NCI-H1930 (cell line): ENCODE measurements at regions not wholly inside any gene's neighbourhood (a gene's known extent, or its start where the extent isn't known, plus 50 kb on each side); places are given as distances from the start of the nearest gene placed in this dataset.
"Not testable (repeated sequence)": the region's sequence is repeated elsewhere in the genome, so short reads cannot be mapped to it uniquely, and the experiment has no call there.

Source experiments
- DNase-seq, 2 experiments: peaks; one replicate each; lab custom pipeline; 2025; lab: John Stamatoyannopoulos, UW

DNA sequence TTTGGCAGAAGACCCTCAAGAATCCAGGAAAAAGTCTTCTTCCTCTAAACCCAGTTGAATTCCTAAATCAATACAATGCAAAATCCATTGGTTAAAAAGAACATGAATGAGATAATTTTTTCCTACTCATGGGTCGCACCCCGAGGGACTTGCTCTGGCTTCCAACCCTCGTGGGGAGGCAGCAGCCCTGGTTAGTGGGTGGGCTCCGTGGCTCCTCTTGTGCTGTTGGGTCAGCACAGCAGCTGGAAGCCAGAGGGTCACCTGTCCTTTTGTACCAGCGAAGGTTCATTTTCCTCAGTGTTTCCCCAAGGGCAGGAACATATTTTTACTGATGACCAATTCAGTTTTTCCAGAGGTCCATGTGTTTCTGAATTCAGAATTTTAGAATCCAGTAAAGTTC is 120.6 kb upstream of the S1PR3 start:
- no peak for DNase-seq

DNA sequence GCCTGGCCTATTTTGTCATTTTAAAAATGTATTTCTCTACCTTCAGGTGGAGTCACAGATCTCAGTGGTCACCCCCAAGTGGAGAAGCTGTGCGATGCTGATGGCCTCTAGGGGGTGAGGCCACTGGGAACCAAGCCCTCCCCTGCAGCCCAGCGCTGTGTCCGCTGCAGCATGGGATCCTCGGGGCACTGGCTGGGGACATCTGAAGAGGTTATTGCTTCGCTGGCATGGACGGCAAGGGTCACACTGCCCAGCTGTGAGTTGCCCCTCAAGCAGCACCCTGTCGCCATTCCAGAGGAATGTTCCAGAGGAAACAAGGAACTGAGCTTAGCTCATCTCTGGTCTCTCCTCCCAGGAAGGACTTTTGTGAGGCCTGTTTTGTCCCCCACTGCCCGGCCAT is 119.6 kb upstream of the S1PR3 start:
- DNase-seq = no peak

DNA sequence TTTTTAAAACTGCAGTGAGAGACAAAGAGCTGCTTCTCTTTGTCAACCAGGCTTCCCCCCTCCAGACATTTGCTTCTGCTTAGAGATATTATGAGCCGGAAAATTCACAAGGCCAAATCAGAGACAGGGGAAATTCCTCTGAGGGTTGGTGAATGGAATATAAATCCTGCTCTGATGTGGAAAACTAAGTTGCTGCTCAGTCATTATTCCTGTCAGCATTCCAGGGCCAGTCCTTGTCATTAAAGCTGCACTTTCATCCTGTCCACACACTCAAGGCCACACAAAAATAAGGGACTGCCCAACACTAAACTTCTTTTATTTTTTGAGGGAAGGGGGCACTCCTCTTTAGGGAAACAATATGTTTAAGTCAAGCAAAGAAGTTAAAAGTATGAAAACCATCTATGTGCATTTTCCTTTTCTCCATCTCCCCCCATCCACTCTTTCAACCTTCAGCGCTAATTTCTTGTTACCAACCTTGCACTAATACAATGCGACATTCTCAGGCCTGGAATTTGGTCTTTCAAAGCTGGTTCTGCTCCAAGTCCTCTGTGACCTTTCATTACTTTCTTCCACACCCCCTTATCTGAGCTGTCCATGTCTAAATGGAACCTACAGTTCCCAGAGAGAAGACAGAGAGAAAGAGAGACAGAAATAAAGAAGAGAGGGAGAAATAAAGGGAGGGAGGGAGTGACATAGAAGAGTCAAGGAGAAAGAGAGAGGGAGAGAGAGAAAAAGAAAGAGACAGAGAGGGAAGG is 118.9 kb upstream of the S1PR3 start:
- no peak for DNase-seq

DNA sequence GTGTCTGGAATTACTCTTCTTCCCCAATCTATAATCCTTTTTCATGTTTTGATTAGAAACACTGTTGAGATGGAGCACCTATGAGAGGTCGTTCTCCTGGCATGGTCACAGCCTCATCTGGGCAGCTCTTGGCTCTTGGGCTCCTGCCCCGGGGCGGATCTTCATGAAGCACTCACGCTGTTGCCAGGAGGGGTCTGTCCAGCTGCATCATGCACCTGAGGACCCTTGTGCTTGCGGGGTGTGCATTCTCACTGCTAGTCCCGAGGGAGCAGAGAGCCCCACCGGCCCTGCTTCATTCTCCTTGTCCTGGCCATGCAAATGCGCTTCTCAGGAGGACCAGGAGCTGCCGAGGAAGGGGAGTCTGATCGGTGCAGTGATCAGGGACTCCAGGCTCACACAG is 117.6 kb upstream of the S1PR3 start:
- DNase-seq = no peak

DNA sequence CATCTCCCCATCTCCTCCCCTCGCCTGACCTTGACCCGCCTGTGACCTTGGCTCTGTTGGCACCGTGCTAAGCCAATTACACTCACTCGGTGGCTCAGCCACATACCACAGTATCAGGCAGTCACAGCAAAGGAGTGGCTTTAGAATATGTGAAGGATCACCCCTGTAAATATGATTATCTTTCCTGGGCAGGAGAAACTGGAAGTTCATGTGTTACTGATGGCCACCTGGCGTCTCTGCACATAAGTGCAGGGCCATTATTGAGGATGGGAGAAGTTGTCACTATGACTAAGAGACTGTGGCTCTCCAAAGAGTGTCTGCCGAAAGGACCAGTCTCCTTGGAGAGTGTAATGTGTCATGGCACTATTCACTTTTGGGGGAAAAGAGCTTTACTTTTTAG is 116.9 kb upstream of the S1PR3 start:
- DNase-seq = no peak

DNA sequence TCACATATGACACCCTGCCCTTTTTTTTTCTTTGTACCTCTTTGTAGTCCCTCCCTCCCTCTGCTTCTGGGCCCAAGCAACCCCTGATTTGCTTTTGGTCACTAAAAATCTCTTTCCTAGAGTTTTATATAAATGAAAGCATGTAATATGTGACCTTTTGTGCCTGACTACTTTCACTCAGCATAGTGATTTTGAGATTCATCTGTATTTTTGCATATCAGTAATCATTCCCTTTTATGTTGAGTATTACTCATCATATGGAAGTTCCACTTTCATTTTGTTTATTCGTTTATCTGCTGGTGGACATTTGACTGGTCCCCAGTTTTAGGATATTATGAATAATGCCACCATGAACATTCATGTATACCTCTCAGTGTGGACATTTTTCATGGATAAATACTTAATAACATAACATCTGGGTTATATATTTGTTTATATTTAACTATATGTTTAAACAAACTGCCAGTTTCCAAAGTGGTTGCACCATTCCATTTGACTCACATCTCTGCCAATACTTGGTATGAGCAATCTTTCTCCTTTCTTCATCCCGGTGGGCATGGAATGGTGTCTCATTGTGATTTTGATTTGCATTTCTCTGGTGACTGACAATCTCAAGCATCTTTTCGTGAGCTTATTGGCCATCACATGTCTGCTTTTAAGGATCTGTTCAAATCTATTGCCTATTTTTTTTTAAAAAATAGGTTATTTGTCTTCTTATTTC is 115.7 kb upstream of the S1PR3 start:
- DNase-seq = no peak

DNA sequence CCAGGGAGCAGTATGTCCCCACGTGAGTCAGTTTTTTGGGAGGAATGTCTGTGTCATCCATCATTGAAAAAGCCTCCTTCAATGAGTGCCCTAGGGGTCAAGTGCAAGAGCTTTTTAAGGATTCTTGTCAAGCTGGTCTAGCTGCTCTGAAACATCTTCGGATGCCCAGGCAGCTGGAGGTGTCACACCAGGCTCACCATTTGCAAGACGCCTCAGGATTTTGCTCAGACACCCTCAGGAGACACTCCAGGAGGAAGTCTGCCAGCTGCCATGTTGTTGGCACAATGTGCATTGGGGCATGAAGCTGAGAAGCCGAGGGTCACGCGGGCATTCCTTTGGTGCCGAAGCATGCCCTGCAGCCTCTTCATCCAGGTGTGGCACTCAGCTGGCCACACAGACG is 111.1 kb upstream of the S1PR3 start:
- DNase-seq = no peak

DNA sequence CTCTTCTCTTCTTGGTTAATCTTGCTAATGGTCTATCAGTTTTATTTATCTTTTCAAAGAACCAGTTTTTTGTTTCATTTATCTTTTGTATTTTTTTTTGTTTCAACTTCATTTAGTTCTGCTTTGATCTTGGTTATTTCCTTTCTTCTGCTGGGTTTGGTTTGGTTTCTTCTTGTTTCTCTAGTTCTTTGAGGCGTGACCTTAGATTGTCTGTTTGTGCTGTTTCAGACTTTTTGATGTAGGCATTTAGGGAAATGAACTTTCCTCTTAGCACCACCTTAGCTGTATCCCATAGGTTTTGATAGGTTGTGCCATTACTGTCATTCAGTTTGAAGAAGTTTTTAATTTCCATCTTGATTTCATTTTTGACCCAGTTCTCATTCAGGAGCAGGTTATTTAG is 107.0 kb upstream of the S1PR3 start:
- DNase-seq = not testable (repeated sequence)

DNA sequence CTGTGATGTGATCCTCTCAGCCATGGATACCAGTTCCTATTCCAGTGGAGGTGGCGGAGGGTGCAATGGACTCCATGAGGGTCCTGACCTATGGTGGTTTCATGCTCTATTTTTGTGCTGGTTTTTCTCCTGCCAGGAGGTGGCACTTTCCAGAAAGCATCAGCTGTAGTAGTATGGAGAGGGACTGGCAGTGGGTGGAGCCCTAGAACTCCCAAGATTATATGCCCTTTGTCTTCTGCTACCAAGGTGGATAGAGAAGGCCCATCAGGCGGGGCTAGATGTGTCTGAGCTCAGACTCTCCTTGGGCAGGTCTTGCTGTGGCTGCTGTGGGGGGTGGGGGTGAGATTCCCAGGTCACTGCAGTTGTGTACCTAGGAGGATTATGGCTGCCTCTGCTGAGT is 104.5 kb upstream of the S1PR3 start:
- DNase-seq = not testable (repeated sequence)

DNA sequence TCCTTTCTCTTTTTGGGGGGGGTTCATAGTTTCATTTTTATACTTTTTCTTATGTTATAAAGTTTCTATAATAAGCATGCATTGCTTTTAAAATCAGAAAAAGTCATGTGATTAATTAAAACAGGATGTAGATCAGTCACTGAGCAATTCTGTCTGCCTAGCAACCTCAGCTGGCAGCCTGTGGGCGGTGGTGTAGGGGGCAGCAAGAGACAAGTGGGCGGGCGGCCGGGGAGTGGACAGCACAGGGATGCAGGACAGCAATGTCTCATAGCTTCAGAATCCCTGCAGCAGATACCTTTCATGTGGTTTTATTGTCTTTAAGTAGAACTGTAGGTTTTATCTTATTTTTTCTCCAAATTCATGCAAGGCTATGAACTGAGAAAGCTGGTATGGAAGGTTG is 101.9 kb upstream of the S1PR3 start:
- DNase-seq = no peak

DNA sequence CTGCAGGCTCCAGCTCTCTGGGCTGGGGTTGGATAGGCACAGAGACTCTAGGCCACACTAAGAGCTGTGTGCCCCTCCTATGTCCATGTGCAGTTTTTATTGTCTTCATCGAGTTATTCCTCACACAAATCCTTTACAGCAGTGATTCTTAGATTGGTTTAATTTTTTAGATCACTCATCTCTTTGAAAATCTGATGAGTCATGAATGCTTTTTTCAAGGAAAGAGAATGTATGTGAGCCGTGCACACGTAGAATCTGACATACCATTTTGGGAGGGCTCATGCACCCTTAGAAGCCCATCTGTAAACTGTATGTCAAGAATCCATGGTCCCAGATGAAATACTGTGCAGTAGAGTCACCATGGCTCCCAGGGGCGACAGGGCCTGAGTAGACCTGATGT is 100.7 kb upstream of the S1PR3 start:
- DNase-seq = no peak

DNA sequence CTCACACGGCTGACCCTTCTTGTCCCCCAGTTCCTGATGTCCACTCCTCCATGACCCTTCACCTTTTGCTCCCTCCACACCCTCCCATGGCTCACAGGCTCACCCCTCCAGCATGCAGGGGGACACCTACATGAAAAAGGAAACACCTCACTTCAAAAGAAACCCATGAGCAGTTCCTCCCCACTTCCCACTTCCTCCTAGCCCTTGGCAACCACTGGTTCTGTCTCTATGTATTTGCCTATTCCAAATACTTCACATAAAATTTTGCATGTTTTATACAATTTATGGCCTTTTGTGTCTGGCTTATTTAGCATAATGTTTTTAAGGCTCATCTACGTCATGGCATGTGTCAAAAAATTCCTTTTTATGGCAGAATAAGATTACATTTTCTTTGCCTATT is 100.2 kb upstream of the S1PR3 start:
- DNase-seq = no peak

DNA sequence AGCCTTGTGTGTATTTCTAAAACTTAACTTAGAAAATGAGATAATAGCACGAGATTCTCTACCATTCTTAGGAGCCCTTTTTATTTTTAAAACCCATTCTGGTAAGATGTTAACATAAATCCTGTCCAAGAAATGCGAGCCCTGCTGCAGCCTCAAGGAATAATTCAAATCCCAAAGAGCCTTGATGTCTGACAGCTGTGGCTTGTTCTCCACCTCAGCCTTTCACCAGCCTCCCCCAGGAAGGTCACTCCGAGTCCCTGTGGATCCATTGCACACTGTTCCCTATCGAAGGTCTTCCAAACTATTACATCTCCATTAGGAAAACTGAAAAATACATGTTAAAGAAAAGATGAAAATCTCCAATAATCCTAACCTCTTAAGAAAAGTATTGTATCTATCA is 98.5 kb upstream of the S1PR3 start:
- DNase-seq = no peak

DNA sequence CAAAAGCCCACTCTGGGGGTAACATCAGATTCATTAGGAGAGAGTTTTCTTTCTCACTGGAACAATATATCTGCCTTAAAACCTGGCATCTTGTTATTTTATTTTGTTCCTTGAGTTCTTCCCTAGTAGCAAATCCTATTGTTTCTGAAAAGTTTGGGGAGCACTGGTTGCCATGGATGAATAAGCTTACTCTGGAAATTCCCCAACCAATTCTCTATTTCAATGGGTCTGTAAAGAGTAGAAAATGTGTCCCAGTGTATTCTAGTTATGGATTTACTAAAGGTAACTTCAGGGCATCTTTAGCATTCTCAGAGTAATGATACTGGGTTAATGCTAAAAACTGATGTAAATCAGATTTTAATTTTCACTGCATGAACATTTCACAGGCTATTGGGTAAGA is 94.2 kb upstream of the S1PR3 start:
- DNase-seq = no peak

DNA sequence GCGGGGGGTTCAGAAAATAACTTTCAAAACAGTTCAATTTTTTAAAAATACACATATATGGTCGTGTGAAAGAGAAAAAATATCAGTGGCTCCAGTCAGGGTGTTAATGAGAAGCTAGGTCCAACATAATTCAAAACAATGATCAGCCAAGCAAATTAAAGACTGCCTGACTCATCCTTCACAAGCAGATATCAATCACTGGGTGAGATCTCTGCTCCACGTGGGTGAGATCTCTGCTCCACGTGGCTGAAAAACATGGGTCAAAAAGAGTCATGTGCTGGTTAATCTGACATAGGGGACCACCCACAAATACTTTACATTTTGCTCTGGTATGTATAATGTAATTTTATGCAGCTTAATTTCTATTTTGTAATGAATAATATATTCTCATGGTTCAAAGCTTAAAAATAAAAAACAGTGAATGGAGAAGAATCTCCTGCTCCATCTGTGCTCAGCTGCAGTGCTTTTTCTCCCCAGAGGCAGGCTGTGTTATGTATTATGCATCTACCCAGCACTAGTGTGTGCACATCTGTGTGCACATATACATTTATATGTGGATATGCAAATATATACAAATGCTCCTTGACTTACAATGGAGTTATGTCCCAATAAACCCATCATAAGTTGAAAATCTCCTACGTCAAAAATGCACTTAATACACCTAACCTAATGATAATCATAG is 93.1 kb upstream of the S1PR3 start:
- no peak for DNase-seq

DNA sequence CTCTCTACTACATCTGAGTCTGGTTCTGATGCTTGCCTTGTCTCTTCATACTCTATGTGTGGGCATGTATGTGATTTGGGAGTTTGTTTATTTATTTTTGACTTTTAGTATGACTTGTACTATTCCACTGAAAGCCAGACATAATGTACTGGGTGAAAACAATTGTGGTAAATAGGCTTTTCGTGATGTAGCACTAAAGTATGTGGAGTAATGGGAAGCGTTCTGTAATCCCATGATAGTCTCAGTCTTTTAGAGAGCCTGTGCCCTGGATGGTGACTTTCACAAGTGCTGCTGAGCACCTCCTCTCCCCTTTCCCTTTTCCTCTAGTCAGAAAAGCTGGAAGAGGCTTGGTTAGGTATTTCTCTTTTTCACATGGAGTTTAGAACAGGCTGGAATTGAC is 85.8 kb upstream of the S1PR3 start:
- no peak for DNase-seq

DNA sequence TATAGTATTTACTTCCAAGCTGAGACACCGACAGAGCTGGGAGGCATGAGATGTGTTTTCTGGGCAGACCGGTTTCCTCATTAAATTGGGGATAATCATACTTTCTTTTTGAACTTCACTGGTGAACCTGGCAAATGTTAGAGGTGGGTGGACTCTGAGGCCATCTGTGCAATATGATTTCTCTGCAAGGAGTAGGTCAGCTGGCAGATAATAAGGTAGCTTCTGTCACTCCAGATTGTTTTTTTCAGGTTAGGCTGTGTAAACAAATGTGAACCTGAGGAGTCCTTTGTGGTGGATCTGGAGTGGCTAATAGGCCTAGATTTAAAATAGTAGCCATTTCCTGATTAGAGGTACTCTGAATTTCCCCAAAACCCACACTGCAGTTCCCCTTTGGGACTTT is 75.4 kb upstream of the S1PR3 start:
- no peak for DNase-seq

DNA sequence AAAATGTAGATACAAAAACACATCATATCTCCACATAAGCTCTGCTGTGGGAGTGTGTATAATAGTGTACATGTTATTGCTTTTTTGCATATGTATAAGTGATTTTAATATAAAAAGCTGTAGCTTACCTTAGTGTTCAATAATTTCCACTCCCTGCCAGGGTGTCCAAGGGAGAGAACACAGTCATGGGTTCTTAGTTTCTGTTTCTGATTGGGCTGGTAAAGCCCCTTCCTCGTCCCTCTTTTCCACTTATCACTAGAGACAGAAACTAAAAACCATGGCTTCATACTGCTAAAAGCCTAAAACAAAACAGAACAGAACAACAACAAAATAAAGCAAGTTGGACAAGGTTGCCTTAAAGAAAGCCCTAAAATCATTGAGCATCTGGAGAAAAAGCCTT is 74.4 kb upstream of the S1PR3 start:
- no peak for DNase-seq

DNA sequence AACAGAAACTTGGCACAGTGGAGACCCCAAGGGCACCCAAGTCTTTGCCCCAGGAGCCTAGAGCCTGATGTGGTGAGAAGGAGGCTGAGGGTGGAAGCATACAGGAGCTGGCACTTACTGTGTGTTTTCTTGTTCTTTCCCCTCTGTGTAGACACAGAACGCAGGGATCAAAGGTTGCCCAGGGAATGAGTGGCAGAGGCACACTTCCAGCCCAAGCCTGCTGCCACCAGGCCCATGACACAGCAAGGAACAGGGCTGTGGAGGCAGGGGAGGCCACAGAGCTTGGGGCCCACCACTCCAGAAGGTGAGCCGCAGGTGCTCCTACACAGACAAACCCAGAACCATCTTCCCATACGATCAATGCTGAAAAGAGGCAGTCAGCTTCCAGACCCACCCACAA is 73.9 kb upstream of the S1PR3 start:
- DNase-seq = no peak

DNA sequence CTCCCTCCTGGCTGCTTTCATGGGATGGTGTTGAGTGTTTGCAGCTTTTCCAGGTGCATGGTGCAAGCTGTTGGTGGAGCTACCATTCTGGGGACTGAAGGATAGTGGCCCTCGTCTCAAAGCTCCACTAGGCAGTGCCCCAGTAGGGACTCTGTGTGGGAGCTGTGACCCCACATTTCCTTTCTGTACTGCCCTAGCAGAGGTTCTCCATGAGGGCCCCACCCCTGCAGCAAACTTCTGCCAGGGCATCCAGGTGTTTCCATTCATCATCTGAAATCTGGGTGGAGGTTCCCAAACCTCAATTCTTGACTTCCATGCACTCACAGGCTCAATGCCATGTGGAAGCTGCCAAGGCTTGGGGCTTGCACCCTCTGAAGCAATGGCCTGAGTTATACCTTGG is 72.7 kb upstream of the S1PR3 start:
- DNase-seq = not testable (repeated sequence)

DNA sequence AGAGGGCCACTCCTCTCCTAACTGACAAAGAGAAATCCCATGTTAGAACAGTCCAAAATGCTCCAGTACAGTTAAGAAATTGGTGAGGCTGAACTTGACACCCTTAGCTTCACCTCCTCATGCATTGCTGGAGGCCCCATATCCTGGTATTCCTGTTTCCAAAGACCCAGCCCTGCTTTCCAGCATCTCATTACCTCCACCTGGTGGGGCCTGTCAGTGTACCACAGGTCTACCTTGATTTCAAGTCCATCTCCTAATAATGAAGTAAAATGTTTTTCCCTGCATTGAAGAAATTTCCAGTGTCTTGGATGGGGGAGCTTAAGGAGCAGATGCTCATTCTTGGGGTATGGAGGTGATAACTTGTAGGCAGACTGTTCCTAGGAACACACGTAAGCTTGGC is 70.6 kb upstream of the S1PR3 start:
- DNase-seq = no peak

DNA sequence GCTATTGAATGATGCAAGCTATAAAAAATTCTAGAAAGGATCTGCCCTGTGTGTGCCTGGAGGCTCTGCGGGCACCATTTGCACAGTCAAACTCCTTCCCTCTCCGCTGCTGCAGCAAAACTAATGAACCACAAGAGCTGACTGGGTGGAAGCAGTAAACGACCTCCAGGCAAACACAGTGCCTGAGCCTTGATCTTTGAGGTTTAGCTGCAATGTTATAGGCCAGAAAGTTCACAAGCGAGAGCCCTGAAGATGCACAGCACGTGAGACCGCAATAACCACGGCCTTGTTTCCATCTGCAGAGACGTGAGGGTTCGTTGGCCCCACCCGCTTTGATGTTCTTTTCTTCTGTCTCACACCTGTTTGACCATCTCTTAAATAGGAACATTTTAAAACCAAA is 69.2 kb upstream of the S1PR3 start:
- no peak for DNase-seq

DNA sequence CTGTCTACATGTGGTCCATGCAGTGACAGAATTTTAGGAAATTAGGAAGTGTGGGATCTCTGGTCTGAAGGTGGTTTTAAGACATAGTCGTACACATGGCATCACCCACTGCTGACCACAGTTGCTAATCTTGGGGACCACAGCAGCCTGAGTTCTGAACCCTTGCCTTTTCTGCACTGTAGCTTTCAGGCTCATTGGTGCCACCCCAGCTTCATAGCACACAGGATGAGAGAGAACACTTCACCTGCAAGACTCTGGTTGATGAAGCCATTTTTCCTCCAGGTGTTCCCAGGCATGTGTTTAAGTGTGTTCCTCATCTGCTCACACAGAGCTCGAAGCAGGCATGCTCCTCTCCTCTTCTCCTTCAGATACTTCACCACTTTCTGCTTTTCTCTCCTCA is 68.2 kb upstream of the S1PR3 start:
- DNase-seq = no peak
